ENCODE measurements at regions not wholly inside any gene's neighbourhood (a gene's known extent, or its start where the extent isn't known, plus 50 kb on each side); places are given as distances from the start of the nearest gene placed in this dataset.

DNA sequence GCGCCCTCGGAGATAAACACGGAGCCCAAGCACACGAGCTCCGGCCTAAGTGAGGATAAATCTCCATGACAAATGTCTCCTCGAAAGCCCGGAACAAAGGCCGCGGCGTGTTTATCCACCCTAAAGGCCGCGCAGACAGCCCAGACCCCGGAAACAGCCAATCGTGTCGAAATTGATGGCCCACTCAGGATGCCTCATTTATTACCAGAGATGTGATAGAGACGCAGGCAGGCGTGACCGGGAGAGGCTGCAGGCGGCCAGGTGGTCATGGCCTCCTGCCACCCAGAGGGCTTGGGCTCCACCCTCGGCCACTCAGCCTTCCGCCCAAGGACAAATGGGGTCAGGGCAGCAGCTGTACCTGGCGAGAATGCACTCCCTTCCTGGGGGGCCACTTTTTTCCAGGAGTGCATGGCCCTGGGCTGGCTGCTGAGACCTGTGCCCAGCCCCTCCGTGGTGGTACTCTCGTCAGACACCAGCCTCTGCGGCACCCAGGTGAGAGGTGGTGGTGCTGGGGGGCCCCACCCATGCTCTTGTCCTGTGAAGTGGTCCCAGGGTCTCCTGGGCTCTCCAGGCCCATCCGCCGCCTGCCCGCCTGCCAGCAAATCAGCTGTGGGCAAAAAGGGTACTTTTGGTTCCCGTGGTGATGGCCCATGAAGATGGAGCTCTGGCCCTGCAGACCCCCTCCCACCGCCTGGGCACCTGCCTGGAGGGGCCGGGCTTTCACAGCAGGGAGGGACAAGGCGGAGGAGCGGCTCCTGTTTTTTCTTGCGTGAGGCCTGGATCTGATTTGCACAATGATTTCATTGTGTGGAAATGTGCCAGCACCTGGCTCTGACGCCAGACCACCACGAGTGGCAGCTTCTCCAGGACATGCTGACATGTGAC lies 211.5 kb upstream of the C14orf180 start:
- TF ChIP-seq, protein P1, sequence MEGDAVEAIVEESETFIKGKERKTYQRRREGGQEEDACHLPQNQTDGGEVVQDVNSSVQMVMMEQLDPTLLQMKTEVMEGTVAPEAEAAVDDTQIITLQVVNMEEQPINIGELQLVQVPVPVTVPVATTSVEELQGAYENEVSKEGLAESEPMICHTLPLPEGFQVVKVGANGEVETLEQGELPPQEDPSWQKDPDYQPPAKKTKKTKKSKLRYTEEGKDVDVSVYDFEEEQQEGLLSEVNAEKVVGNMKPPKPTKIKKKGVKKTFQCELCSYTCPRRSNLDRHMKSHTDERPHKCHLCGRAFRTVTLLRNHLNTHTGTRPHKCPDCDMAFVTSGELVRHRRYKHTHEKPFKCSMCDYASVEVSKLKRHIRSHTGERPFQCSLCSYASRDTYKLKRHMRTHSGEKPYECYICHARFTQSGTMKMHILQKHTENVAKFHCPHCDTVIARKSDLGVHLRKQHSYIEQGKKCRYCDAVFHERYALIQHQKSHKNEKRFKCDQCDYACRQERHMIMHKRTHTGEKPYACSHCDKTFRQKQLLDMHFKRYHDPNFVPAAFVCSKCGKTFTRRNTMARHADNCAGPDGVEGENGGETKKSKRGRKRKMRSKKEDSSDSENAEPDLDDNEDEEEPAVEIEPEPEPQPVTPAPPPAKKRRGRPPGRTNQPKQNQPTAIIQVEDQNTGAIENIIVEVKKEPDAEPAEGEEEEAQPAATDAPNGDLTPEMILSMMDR (IDR thresholded peaks at IDR 0.05) = no peak
- no peak for TF ChIP-seq POLR2AphosphoS5 (IDR thresholded peaks at IDR 0.05)
